Stomach smooth muscle (tissue), 2 donors: ENCODE measurements at regions not wholly inside any gene's neighbourhood (a gene's known extent, or its start where the extent isn't known, plus 50 kb on each side); places are given as distances from the start of the nearest gene placed in this dataset.
"Not testable (repeated sequence)": the region's sequence is repeated elsewhere in the genome, so short reads cannot be mapped to it uniquely, and the experiment has no call there.

ENCODE experiments used
- H3K27ac ChIP-seq: one replicate; pipeline ENCODE4 v1.7.0; 2013; ENCODE audit warnings: mild to moderate bottlenecking, low read length, inconsistent platforms
- H3K27me3 ChIP-seq, 2 donors: one replicate each; pipeline ENCODE4 v1.7.0; 2013; ENCODE audit warnings: low read length in 2 of 2; ENCODE audit not compliant: insufficient read depth in 2 of 2, control insufficient read depth in 1 of 2
- H3K36me3 ChIP-seq, 2 donors: one replicate each; pipeline ENCODE4 v1.7.0; 2013; ENCODE audit warnings: low read length in 2 of 2; ENCODE audit not compliant: control insufficient read depth in 2 of 2, insufficient read depth in 2 of 2
- H3K4me1 ChIP-seq: one replicate; pipeline ENCODE4 v1.7.0; 2013; ENCODE audit warnings: low read length; ENCODE audit not compliant: control insufficient read depth, insufficient read depth
- H3K4me3 ChIP-seq, 2 donors: one replicate each; pipeline ENCODE4 v1.7.0; 2013; ENCODE audit warnings: low read length in 2 of 2
- H3K9ac ChIP-seq, 2 donors: one replicate each; pipeline ENCODE4 v1.7.0; 2013; ENCODE audit warnings: low read length in 2 of 2, mild to moderate bottlenecking in 1 of 2
- H3K9me3 ChIP-seq, 2 donors: one replicate each; pipeline ENCODE4 v1.7.0; 2013; ENCODE audit warnings: low read length in 2 of 2; ENCODE audit not compliant: control insufficient read depth in 2 of 2
- donor health status: healthy.
- donor health status: Pancreatic carcinoma.

DNA sequence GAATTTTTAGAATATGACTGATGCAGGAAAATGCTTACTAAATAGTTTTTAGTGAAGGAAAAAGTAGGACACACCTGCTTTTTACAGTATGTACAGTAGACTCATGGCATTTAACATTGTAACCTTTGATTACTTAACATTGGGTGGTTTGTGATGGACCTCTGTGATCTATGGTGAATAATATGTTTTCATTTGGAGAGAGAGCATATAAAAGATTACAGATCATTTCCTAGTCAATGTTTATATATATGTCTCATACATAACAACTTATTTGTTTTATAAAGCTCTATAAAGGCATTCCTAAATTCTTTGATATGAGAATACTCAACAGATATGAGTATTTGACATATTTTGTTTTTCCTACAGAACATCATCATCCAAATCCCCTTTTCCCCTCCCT, 129.3 kb upstream of the PDE7B start:
- Histone ChIP-seq H3K9me3 (peaks cover 0 to 4% of the 10 kb centered on the region in 2 donors), H3K4me3 (no peak overlapping the region), H3K9ac (no peak overlapping the region), H3K36me3 (no peaks in the 10 kb centered on the region), H3K27ac (no peak overlapping the region), H3K4me1 (no peaks in the 10 kb centered on the region), H3K27me3 (no peaks in the 10 kb centered on the region)

DNA sequence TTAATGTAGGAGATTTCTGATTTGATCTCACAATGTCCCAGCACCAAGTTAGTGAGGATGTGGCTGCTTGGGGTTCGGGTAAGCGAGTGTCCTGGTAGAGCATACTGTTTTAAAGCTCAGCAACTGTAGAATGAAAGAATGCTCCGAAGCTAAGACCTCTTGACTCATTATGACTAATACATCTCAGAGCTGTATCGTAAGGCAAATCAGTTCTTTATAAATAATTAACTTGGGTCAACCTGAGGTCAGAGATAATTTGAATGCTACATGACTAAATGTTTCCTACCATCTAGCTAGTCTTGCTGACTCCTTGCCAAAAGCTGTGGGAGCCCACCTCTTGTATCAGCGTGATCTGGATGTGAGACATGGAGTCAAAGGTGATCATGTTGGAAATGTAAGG, 128.8 kb upstream of the PDE7B start:
- Histone ChIP-seq H3K4me3 (no peak overlapping the region), H3K9ac (no peak overlapping the region), H3K27ac (no peak overlapping the region), H3K27me3 (no peaks in the 10 kb centered on the region), H3K4me1 (no peaks in the 10 kb centered on the region), H3K36me3 (no peaks in the 10 kb centered on the region), H3K9me3 (peaks cover 0 to 4% of the 10 kb centered on the region in 2 donors)

DNA sequence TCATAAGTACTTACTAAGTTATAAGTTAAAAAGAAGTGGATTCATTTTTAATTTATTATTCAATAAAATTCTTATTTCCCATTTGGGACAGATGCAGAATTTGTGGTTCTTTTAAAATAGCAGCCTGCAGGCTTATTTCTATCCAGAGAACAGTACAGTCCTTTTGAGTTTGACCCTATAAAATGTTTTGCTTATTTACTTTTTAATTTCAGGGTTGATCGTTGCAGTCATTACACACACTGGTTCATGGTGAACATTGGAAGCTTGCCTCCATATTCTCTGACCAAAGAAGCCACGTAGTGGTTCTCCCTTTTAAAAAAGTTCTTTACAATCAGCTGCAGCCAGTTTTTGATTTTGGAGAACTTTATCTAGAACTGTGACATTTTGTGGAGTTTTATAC, 122.9 kb upstream of the PDE7B start:
- Histone ChIP-seq H3K27ac (no peak overlapping the region), H3K9ac (no peak overlapping the region), H3K9me3 (peaks cover 0 to 4% of the 10 kb centered on the region in 2 donors), H3K4me3 (no peak overlapping the region), H3K4me1 (no peaks in the 10 kb centered on the region), H3K27me3 (no peaks in the 10 kb centered on the region), H3K36me3 (no peaks in the 10 kb centered on the region)

GRCh38 chr6:135731116-135731515, 120.4 kb upstream of the PDE7B start:
- no peaks in the 10 kb centered on the region for H3K4me1 ChIP-seq
- no peaks in the 10 kb centered on the region for H3K27me3 ChIP-seq
- no peak overlapping the region for H3K9ac ChIP-seq
- no peaks in the 10 kb centered on the region for H3K36me3 ChIP-seq
- no peak overlapping the region for H3K4me3 ChIP-seq
- H3K9me3 ChIP-seq: peaks cover 0 to 4% of the 10 kb centered on the region in 2 donors
- no peak overlapping the region for H3K27ac ChIP-seq

DNA sequence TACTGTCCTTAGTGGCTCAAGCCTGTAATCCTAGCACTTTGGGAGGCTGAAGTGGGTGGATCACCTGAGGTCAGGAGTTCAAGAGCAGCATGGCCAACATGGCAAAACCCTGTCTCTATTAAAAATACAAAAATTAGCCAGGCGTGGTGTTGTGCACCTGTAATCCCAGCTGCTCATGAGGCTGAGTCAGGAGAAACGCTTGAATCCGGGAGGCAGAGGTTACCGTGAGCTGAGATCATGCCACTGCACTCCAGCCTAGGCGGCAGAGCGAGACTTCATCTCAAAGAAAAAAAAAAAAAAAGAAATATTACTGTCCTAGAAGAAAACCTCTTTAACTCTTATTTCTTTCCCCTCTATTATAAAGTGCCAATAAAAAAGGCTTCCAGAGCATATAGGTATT, 115.2 kb upstream of the PDE7B start:
- not testable (repeated sequence) for H3K9ac ChIP-seq, H3K4me3 ChIP-seq, H3K27me3 ChIP-seq, H3K9me3 ChIP-seq, H3K36me3 ChIP-seq, H3K27ac ChIP-seq, H3K4me1 ChIP-seq

GRCh38 chr6:135738636-135739035, 112.9 kb upstream of the PDE7B start:
- Histone ChIP-seq H3K36me3 (no peaks in the 10 kb centered on the region), H3K9ac (no peak overlapping the region), H3K9me3 (no peaks in the 10 kb centered on the region), H3K4me3 (no peak overlapping the region), H3K27me3 (no peaks in the 10 kb centered on the region), H3K27ac (no peak overlapping the region), H3K4me1 (no peaks in the 10 kb centered on the region)

- no peak overlapping the region for H3K9ac ChIP-seq
- no peaks in the 10 kb centered on the region for H3K9me3 ChIP-seq
- no peak overlapping the region for H3K27ac ChIP-seq
- H3K4me1 ChIP-seq: no peaks in the 10 kb centered on the region
- no peak overlapping the region for H3K4me3 ChIP-seq
- no peaks in the 10 kb centered on the region for H3K36me3 ChIP-seq
- no peaks in the 10 kb centered on the region for H3K27me3 ChIP-seq
Measured at GRCh38 chr6:135739288-135739687, 112.2 kb upstream of the PDE7B start.

DNA sequence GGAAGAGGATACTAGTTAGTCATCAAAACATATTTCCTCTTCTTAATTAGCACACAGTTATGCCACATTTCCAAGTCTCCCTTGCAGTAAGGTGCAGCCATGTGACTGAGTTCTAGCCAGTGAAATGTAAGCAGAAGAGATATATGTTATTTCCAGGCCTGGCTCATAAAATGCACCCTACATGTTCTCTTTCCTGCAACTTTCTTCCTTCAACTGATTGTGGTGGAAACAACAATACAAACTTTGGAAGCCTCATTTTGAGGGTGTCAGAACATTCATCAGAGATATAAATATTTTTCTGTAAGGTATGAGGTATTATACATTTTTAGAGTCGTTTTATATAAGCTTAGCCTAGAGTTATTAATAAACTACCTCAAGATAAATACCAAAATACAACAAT, 110.9 kb upstream of the PDE7B start:
- no peaks in the 10 kb centered on the region for H3K36me3 ChIP-seq
- H3K27ac ChIP-seq: no peak overlapping the region
- H3K4me1 ChIP-seq: no peaks in the 10 kb centered on the region
- H3K4me3 ChIP-seq: no peak overlapping the region
- H3K9me3 ChIP-seq: no peaks in the 10 kb centered on the region
- no peak overlapping the region for H3K9ac ChIP-seq
- H3K27me3 ChIP-seq: no peaks in the 10 kb centered on the region

GRCh38 chr6:135743476-135743875, 108.0 kb upstream of the PDE7B start:
- H3K27ac ChIP-seq: no peak overlapping the region

GRCh38 chr6:135748189-135748588, 103.3 kb upstream of the PDE7B start:
- Histone ChIP-seq H3K27me3 (no peaks in the 10 kb centered on the region), H3K36me3 (no peaks in the 10 kb centered on the region), H3K9ac (no peak overlapping the region), H3K4me1 (no peaks in the 10 kb centered on the region), H3K4me3 (no peak overlapping the region), H3K27ac (no peak overlapping the region), H3K9me3 (no peaks in the 10 kb centered on the region)

More at GRCh38 chr6:135743476-135743875, 108.0 kb upstream of the PDE7B start:
- H3K27me3 ChIP-seq: no peaks in the 10 kb centered on the region
- no peak overlapping the region for H3K9ac ChIP-seq
- H3K9me3 ChIP-seq: no peaks in the 10 kb centered on the region
- no peaks in the 10 kb centered on the region for H3K4me1 ChIP-seq
- no peaks in the 10 kb centered on the region for H3K36me3 ChIP-seq
- H3K4me3 ChIP-seq: no peak overlapping the region

- no peak overlapping the region for H3K27ac ChIP-seq
- no peaks in the 10 kb centered on the region for H3K4me1 ChIP-seq
- no peaks in the 10 kb centered on the region for H3K27me3 ChIP-seq
- H3K4me3 ChIP-seq: no peak overlapping the region
- no peaks in the 10 kb centered on the region for H3K36me3 ChIP-seq
- H3K9me3 ChIP-seq: no peaks in the 10 kb centered on the region
- no peak overlapping the region for H3K9ac ChIP-seq
Measured at GRCh38 chr6:135750081-135750480, 101.4 kb upstream of the PDE7B start.

DNA sequence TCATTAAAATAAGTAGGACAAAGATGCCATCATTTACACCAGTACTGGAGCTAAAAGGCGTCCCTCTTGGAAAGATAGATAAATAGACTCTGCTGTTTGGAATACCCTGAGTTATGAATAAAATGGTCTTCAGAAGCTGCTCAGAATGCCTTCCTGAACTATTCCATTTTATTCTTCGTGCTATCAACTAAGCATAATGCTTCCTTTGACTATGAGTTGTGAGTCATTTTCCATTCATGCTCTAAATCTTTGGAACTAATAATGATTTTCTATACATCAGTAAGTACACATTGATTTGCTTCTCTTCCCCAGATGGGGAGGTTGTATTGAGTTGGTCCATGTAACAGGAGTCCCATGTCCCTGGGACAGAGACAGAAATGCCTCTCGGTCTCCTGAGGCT, 98.3 kb upstream of the PDE7B start:
- Histone ChIP-seq H3K4me3 (no peak overlapping the region), H3K36me3 (no peaks in the 10 kb centered on the region), H3K27ac (no peak overlapping the region), H3K9ac (no peak overlapping the region), H3K9me3 (no peaks in the 10 kb centered on the region), H3K4me1 (no peaks in the 10 kb centered on the region), H3K27me3 (no peaks in the 10 kb centered on the region)
